ENCODE measurements at regions not wholly inside any gene's neighbourhood (a gene's known extent, or its start where the extent isn't known, plus 50 kb on each side); places are given as distances from the start of the nearest gene placed in this dataset.

DNA sequence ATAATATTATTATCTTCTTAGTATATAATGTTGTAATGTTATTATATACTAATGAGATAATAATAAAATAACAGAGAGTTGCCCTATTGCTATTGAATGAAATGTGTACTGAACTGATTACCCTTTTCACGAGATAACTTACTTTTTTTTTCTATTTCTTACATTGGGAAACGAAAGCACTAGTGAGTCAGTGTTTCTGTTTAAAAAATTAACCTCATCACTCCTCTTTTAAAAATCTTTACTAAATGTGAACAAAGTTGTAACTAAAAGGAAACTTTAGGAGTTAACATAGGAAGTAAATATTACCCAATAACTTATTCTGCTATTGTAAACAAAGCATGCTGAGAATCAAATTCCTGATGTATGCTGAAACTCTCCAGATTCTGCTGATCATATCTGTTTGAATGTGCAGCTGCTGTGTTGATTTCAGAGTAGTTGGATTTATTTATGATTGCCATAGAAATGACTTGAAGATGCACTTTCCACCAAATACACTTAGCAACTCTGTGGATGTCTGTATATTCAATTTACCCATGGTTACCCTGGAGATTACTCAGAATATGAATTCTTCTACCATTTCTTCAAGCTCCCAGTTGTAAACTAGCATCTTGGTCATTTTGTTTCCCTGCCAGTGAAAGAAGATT is 523.4 kb downstream of the TENT5A start:
- H3K36me3 ChIP-seq (ENCODE audit: control insufficient read depth, insufficient read depth, low read length) = no peaks in the 10 kb centered on the region
- H3K9ac ChIP-seq (ENCODE audit: low read depth, low read length) = no peak overlapping the region
- no peaks in the 10 kb centered on the region for H3K27me3 ChIP-seq (ENCODE audit: control insufficient read depth, insufficient read depth, low read length)
- no peak overlapping the region for H3K4me3 ChIP-seq (ENCODE audit: low read depth, low read length)
- H3K4me1 ChIP-seq (ENCODE audit: control insufficient read depth, insufficient read depth, low read length) = no peaks in the 10 kb centered on the region
- H3K9me3 ChIP-seq (ENCODE audit: control insufficient read depth, insufficient read depth, low read length) = no peaks in the 10 kb centered on the region

DNA sequence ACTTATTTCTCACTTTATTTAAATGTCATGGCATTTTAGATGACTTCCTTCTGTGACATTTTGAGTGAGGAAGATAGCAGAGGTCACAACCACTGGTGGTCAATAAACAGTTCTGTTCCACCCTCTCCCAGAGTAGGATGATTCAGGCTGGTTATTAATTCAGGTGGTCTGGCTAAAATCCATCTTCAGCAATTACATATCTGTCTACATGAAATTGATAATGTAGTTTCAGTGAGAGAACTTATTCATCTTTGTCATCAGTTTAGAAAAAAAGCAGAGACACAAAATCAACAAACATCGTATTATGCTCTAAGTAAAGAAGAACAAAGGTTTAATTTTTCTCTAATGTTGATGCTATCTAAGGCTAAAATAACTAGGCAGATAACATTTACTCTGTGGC is 525.5 kb downstream of the TENT5A start:
- H3K4me1 ChIP-seq (ENCODE audit: control insufficient read depth, insufficient read depth, low read length) = no peaks in the 10 kb centered on the region
- H3K36me3 ChIP-seq (ENCODE audit: control insufficient read depth, insufficient read depth, low read length) = no peaks in the 10 kb centered on the region
- no peaks in the 10 kb centered on the region for H3K27me3 ChIP-seq (ENCODE audit: control insufficient read depth, insufficient read depth, low read length)
- H3K9me3 ChIP-seq (ENCODE audit: control insufficient read depth, insufficient read depth, low read length) = no peaks in the 10 kb centered on the region
- no peak overlapping the region for H3K9ac ChIP-seq (ENCODE audit: low read depth, low read length)
- H3K4me3 ChIP-seq (ENCODE audit: low read depth, low read length) = no peak overlapping the region

DNA sequence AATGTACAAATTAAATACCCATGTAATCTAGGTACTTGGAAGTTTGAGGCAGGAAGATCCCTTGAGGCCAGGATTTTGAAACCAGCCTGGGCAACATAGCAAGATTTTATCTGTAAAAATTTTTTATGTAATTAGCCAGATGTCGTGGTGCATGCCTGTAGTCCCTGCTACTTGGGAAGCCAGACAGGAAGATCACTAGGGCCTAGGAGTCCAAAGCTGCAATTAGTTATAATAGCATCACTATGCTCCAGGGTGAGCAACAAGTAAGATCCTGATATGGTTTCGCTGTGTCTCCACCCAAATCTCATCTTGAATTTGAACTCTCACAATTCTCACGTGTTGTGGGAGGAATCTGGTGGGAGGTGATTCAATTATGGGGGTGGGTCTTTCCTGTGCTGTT is 535.8 kb downstream of the TENT5A start:
- no peaks in the 10 kb centered on the region for H3K27me3 ChIP-seq (ENCODE audit: control insufficient read depth, insufficient read depth, low read length)
- no peaks in the 10 kb centered on the region for H3K4me1 ChIP-seq (ENCODE audit: control insufficient read depth, insufficient read depth, low read length)
- H3K9me3 ChIP-seq (ENCODE audit: control insufficient read depth, insufficient read depth, low read length) = no peaks in the 10 kb centered on the region
- H3K4me3 ChIP-seq (ENCODE audit: low read depth, low read length) = no peak overlapping the region
- no peak overlapping the region for H3K9ac ChIP-seq (ENCODE audit: low read depth, low read length)
- H3K36me3 ChIP-seq (ENCODE audit: control insufficient read depth, insufficient read depth, low read length) = no peaks in the 10 kb centered on the region

DNA sequence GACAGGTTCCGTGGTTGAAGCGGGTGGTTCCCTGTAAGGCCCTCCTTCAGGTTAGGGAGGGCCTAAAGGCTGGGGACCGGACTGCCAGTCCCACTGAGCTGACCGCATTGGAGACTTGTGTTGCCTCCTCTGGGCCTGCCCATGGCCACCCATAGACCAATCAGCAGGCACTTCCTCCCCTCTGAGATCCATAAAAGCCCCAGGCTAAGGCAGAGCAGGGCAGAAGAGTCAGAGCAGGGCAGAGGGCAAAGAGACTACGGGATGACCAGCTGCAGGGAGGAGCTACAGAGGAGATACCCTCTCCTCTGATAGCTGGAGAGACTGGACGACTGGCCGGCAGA is 537.4 kb downstream of the TENT5A start:
- Histone ChIP-seq H3K36me3 (ENCODE audit: control insufficient read depth, insufficient read depth, low read length) (no peaks in the 10 kb centered on the region), H3K9me3 (ENCODE audit: control insufficient read depth, insufficient read depth, low read length) (no peaks in the 10 kb centered on the region), H3K27me3 (ENCODE audit: control insufficient read depth, insufficient read depth, low read length) (no peaks in the 10 kb centered on the region), H3K9ac (ENCODE audit: low read depth, low read length) (no peak overlapping the region), H3K4me1 (ENCODE audit: control insufficient read depth, insufficient read depth, low read length) (no peaks in the 10 kb centered on the region), H3K4me3 (ENCODE audit: low read depth, low read length) (no peak overlapping the region)

DNA sequence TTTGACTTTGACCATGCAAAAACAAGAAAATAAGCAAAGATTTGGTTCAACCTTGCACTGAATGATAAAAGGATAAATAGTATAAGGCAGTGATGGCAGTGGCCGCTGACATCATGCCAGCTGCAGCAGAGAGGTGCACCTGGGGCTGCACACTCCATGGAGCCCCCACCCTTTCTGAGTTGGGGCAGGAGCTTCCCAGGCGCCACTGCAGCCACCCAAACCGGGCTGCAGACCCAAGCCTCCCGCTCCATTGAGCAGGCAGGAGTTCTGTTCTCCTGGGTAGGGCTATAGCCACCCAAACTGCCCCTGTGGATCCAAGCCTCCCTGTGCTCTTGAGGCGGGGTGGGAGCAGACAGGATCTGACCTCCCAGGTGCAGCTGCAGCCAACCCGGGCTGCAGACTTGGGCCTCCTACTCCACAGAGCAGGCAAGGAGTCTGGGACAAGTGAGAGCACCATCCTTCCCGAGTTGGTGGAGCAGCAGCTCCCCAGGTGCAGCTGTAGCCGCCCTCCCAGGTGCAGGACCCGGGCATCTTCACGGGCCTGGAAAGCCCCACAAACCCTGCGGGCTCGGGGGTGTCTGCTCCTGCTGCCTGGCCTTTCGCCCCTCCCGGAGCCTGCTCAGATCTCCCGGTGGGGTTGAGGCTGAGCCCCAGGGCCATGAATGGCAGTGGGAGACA is 537.9 kb downstream of the TENT5A start:
- H3K4me1 ChIP-seq (ENCODE audit: control insufficient read depth, insufficient read depth, low read length) = no peaks in the 10 kb centered on the region
- H3K9me3 ChIP-seq (ENCODE audit: control insufficient read depth, insufficient read depth, low read length) = no peaks in the 10 kb centered on the region
- H3K27me3 ChIP-seq (ENCODE audit: control insufficient read depth, insufficient read depth, low read length) = no peaks in the 10 kb centered on the region
- no peak overlapping the region for H3K4me3 ChIP-seq (ENCODE audit: low read depth, low read length)
- H3K9ac ChIP-seq (ENCODE audit: low read depth, low read length) = no peak overlapping the region
- no peaks in the 10 kb centered on the region for H3K36me3 ChIP-seq (ENCODE audit: control insufficient read depth, insufficient read depth, low read length)

DNA sequence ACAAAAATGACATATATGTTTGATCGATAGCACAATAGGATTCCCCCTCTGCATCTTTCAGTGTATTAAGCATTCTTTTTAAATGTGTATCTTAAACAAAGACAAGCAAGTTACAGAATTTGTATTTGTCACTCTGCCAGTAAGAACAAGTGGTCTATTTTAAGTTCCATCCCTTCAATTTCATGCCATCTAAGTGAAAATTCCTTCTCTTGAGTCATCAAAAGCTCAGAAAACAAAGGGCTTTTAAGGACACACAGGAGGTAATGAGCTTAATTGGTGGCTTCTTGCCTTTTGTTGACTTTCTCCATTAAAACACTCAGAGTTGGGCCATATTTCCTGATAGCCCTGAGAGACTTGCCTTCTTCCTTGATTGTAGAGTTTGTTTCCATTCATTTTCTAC is 547.8 kb downstream of the TENT5A start:
- Histone ChIP-seq H3K9ac (ENCODE audit: low read depth, low read length) (no peak overlapping the region), H3K27me3 (ENCODE audit: control insufficient read depth, insufficient read depth, low read length) (no peaks in the 10 kb centered on the region), H3K4me1 (ENCODE audit: control insufficient read depth, insufficient read depth, low read length) (no peaks in the 10 kb centered on the region), H3K36me3 (ENCODE audit: control insufficient read depth, insufficient read depth, low read length) (no peaks in the 10 kb centered on the region), H3K9me3 (ENCODE audit: control insufficient read depth, insufficient read depth, low read length) (no peaks in the 10 kb centered on the region), H3K4me3 (ENCODE audit: low read depth, low read length) (no peak overlapping the region)

DNA sequence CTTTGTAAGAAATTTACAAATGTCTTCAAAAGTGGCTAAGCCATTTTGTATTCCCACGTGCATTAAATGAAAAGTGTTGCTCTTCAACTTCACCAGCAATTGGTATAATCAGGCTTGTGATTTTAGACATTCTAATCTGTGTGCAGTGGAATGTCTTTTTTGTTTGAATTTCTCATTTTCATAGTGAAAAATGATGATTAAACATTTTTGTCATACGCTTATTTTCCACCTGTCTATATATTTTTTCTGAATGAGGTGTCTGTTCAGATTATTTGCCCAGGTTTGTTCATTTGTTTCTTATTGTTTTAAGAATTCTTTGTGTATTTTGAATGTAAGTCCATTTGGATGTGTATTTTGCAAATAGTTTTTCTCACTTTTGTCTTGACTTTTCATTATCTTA is 558.1 kb downstream of the TENT5A start:
- Histone ChIP-seq H3K27me3 (ENCODE audit: control insufficient read depth, insufficient read depth, low read length) (peaks cover 2% of the 10 kb centered on the region), H3K4me3 (ENCODE audit: low read depth, low read length) (no peak overlapping the region), H3K9me3 (ENCODE audit: control insufficient read depth, insufficient read depth, low read length) (no peaks in the 10 kb centered on the region), H3K4me1 (ENCODE audit: control insufficient read depth, insufficient read depth, low read length) (no peaks in the 10 kb centered on the region), H3K9ac (ENCODE audit: low read depth, low read length) (no peak overlapping the region), H3K36me3 (ENCODE audit: control insufficient read depth, insufficient read depth, low read length) (no peaks in the 10 kb centered on the region)

DNA sequence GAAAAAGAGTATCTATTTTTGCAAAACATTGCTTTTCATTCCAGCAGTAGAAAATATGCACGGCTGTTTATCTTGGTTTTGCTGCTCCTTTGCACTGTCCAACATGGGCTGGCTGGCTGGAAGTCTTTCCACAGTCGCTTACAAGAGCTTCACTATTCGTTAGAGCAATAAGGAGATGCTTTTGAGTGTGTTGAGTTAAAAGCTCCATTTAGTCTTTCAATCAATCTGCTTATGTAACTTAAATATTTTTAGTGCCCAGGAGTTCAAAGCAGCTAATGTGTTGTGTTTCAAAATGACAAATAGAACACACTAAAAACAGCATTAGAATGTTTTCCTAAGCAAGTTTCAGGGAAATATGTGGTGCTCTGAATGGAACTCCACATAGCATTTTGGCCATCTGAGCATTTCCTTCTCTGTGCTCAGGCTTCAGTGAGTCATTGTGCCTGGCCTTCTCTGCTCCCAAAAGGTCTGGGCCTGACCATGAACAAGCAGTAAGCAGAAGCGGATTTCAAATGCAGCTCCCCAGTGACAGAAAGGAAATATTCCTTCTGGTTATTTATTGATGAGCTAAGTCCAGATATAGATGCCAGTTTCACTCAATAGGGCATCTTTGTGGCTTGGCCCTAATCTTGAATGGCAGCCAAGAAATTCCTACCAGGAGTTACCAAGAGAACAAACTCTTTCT is 580.3 kb downstream of the TENT5A start:
- Histone ChIP-seq H3K36me3 (ENCODE audit: control insufficient read depth, insufficient read depth, low read length) (no peaks in the 10 kb centered on the region), H3K4me3 (ENCODE audit: low read depth, low read length) (no peak overlapping the region), H3K27me3 (ENCODE audit: control insufficient read depth, insufficient read depth, low read length) (no peaks in the 10 kb centered on the region), H3K4me1 (ENCODE audit: control insufficient read depth, insufficient read depth, low read length) (no peaks in the 10 kb centered on the region), H3K9ac (ENCODE audit: low read depth, low read length) (no peak overlapping the region), H3K9me3 (ENCODE audit: control insufficient read depth, insufficient read depth, low read length) (no peaks in the 10 kb centered on the region)

DNA sequence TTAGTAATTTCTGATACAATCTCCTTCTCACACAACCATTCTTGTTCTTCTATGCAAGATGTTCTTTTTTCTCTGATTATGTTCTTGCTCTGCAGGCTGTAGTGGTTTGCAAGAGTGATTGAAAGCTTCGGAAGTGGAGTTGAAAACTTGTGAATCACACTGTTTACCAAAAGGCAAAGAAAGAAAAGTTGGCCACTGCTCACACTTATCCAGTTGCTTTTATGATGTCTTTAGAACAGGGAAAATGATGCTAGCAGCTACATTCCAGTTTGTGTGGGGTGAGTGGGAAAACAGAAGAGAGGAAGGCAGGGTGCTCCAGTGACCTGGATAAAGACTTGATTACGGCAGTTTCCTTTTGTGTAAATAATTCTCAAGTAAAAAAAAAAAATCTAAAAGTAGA is 583.3 kb downstream of the TENT5A start:
- Histone ChIP-seq H3K9ac (ENCODE audit: low read depth, low read length) (no peak overlapping the region), H3K27me3 (ENCODE audit: control insufficient read depth, insufficient read depth, low read length) (no peaks in the 10 kb centered on the region), H3K4me3 (ENCODE audit: low read depth, low read length) (no peak overlapping the region), H3K4me1 (ENCODE audit: control insufficient read depth, insufficient read depth, low read length) (no peaks in the 10 kb centered on the region), H3K36me3 (ENCODE audit: control insufficient read depth, insufficient read depth, low read length) (no peaks in the 10 kb centered on the region), H3K9me3 (ENCODE audit: control insufficient read depth, insufficient read depth, low read length) (no peaks in the 10 kb centered on the region)

DNA sequence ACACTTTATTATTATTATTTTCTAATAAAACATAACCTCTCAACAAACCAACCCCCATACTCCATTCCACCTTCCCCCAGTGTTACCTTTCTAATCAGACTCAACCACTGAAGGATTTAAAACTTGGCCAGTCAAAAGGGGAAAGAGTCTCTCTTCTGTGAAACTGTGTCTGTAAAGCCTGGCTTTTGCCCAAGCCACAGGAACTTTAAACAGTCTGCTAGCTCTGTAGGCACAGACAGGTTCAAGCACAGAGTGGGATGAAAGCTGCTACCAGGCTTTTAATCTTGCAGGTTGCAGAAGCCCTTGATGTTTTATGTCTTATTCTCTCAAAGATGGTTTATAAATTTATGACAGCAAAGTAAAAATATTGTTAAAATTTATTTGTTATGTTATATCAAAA is 585.7 kb downstream of the TENT5A start:
- Histone ChIP-seq H3K36me3 (ENCODE audit: control insufficient read depth, insufficient read depth, low read length) (no peaks in the 10 kb centered on the region), H3K9me3 (ENCODE audit: control insufficient read depth, insufficient read depth, low read length) (no peaks in the 10 kb centered on the region), H3K27me3 (ENCODE audit: control insufficient read depth, insufficient read depth, low read length) (no peaks in the 10 kb centered on the region), H3K4me3 (ENCODE audit: low read depth, low read length) (no peak overlapping the region), H3K9ac (ENCODE audit: low read depth, low read length) (no peak overlapping the region), H3K4me1 (ENCODE audit: control insufficient read depth, insufficient read depth, low read length) (no peaks in the 10 kb centered on the region)

DNA sequence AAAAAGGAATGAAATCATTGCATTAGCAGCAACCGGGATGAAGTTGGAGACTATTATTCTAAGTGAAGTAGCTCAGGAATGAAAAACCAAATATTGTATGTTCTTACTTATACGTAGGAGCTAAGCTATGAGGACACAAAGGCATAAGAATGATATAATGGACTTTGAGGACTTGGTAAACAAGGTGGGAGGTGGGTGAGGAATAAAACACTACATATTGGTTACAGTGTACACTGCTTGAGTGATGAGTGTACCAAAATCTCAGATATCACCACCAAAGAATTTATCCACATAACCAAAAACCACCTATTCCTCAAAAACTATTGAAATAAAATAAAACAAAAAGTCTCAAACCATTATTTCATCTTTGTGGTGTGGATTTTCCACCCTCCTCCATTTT is 593.5 kb downstream of the TENT5A start:
- Histone ChIP-seq H3K9me3 (ENCODE audit: control insufficient read depth, insufficient read depth, low read length) (no peaks in the 10 kb centered on the region), H3K27me3 (ENCODE audit: control insufficient read depth, insufficient read depth, low read length) (no peaks in the 10 kb centered on the region), H3K4me3 (ENCODE audit: low read depth, low read length) (no peak overlapping the region), H3K9ac (ENCODE audit: low read depth, low read length) (no peak overlapping the region), H3K36me3 (ENCODE audit: control insufficient read depth, insufficient read depth, low read length) (no peaks in the 10 kb centered on the region), H3K4me1 (ENCODE audit: control insufficient read depth, insufficient read depth, low read length) (no peaks in the 10 kb centered on the region)

DNA sequence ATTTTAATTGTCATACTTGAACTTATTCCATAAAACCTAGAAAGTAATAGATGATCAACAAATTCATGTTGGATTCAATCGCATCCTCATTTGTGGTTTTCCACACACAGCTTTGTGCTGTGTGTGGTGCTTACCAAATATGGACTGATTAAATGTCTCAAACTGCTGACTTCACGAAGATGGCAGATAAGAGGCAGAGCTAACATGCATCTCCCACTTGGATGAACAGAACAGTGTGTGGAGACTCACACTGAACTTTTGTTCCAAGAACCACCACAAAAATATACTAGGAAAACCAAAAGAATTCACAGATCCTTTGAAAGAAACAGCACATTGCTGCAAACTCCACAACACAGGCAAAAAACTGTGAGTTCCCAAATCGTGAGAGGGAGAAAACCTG is 603.7 kb downstream of the TENT5A start:
- H3K36me3 ChIP-seq (ENCODE audit: control insufficient read depth, insufficient read depth, low read length) = no peaks in the 10 kb centered on the region
- no peak overlapping the region for H3K4me3 ChIP-seq (ENCODE audit: low read depth, low read length)
- no peaks in the 10 kb centered on the region for H3K27me3 ChIP-seq (ENCODE audit: control insufficient read depth, insufficient read depth, low read length)
- no peak overlapping the region for H3K9ac ChIP-seq (ENCODE audit: low read depth, low read length)
- no peaks in the 10 kb centered on the region for H3K9me3 ChIP-seq (ENCODE audit: control insufficient read depth, insufficient read depth, low read length)
- H3K4me1 ChIP-seq (ENCODE audit: control insufficient read depth, insufficient read depth, low read length) = no peaks in the 10 kb centered on the region
